A673 (cell line): ENCODE measurements at regions not wholly inside any gene's neighbourhood (a gene's known extent, or its start where the extent isn't known, plus 50 kb on each side); places are given as distances from the start of the nearest gene placed in this dataset.

Experiments used
- BruUV-seq: library from RNA; stranded (reverse); fragments of 400-500 nt; replicated peaks from 2 replicates; lab custom pipeline; 2021; lab: Mats Ljungman, UMichigan
- CTCF ChIA-PET: fragments of 300-600 bp; sonication (Branson Sonifier 250); formaldehyde crosslinking; loops from one replicate; lab custom pipeline; 2022; ENCODE audit warnings: antibody characterized with exemption; lab: Charles Lee
- POLR2A ChIA-PET: fragments of 300-600 bp; sonication (Branson Sonifier 250); formaldehyde crosslinking; loops from one replicate; lab custom pipeline; 2022; ENCODE audit warnings: antibody characterized with exemption; ENCODE audit not compliant: low non-redundant PET; lab: Charles Lee
- DNase-seq: peaks from one replicate; pipeline ENCODE4 v3.0.0-alpha.2; 2015; ENCODE audit warnings: low spot score
- H3K27ac ChIP-seq: fragments of 200-600 bp; sonication (generic); 2 replicates; pipeline ENCODE4 v1.5.1; 2016; ENCODE audit warnings: mixed run types, low read depth, mild to moderate bottlenecking, mixed read lengths, antibody characterized with exemption, low read length; ENCODE audit not compliant: poor library complexity, severe bottlenecking
- H3K27me3 ChIP-seq: fragments of 200-600 bp; sonication (generic); replicated peaks from 2 replicates; pipeline ENCODE4 v1.6.1; 2017; ENCODE audit warnings: mixed run types, low read depth, mild to moderate bottlenecking, mixed read lengths, antibody characterized with exemption, low read length; ENCODE audit not compliant: insufficient read depth, poor library complexity
- H3K36me3 ChIP-seq: fragments of 200-600 bp; sonication (generic); 2 replicates; pipeline ENCODE4 v1.6.1; 2016; ENCODE audit warnings: mixed run types, mild to moderate bottlenecking, mixed read lengths, antibody characterized with exemption, low read length; ENCODE audit not compliant: insufficient read depth, poor library complexity, severe bottlenecking
- H3K4me1 ChIP-seq: fragments of 200-600 bp; sonication (generic); 2 replicates; pipeline ENCODE4 v1.6.1; 2017; ENCODE audit warnings: mixed run types, mild to moderate bottlenecking, mixed read lengths, antibody characterized with exemption, low read length; ENCODE audit not compliant: insufficient read depth, poor library complexity, severe bottlenecking
- H3K4me3 ChIP-seq: fragments of 200-600 bp; sonication (generic); 2 replicates; pipeline ENCODE4 v1.5.1; 2016; ENCODE audit warnings: low read depth, mixed run types, mild to moderate bottlenecking, mixed read lengths, low read length; ENCODE audit not compliant: poor library complexity, severe bottlenecking
- H3K9me3 ChIP-seq: fragments of 200-600 bp; sonication (generic); 2 replicates; pipeline ENCODE4 v1.6.1; 2016; ENCODE audit warnings: mixed run types, low read depth, mild to moderate bottlenecking, mixed read lengths, antibody characterized with exemption, low read length; ENCODE audit not compliant: poor library complexity, severe bottlenecking
- CTCF ChIP-seq: fragments of 300-800, 200-600 bp; sonication (generic); conservative IDR thresholded peaks from 2 replicates; pipeline ENCODE4 v1.5.1; 2017; ENCODE audit warnings: low read depth, mild to moderate bottlenecking, antibody characterized with exemption, low read length, moderate library complexity, mixed read lengths
- EZH2 ChIP-seq: fragments of 200-600 bp; sonication (generic); IDR thresholded peaks from 2 replicates; pipeline ENCODE4 v1.6.1; 2017; ENCODE audit warnings: borderline replicate concordance, low read depth, mild to moderate bottlenecking, mixed read lengths, antibody characterized with exemption, low read length; ENCODE audit not compliant: poor library complexity, severe bottlenecking
- intact Hi-C: fragments of 100-400 bp; cut with micrococcal nuclease; formaldehyde crosslinking; loops from one replicate; pipeline ENCODE4 v1.10.0; 2022; ENCODE audit not compliant: unreplicated experiment

GRCh38 chr11:114942207-114942606 lies 263.9 kb downstream of the NXPE2 start:
- TF ChIP-seq EZH2 (no peak), CTCF (no peak)
- CTCF ChIA-PET: no interaction called here
- no peaks in the 10 kb centered on the region for H3K4me1 ChIP-seq
- POLR2A ChIA-PET: no interaction called here
- H3K27me3 ChIP-seq: no peaks in the 10 kb centered on the region
- BruUV-seq: no TSS peak
- no peaks in the 10 kb centered on the region for H3K36me3 ChIP-seq
- H3K27ac ChIP-seq: no peak overlapping the region
- intact Hi-C loops: no loop called here
- no peaks in the 10 kb centered on the region for H3K9me3 ChIP-seq
- no peak for DNase-seq
- no peak overlapping the region for H3K4me3 ChIP-seq

- Histone ChIP-seq H3K27ac (no peak overlapping the region), H3K36me3 (no peaks in the 10 kb centered on the region), H3K4me1 (no peaks in the 10 kb centered on the region), H3K9me3 (no peaks in the 10 kb centered on the region), H3K27me3 (no peaks in the 10 kb centered on the region), H3K4me3 (no peak overlapping the region)
- CTCF ChIA-PET: no interaction called here
- no peak for DNase-seq
- no TSS peak for BruUV-seq
- TF ChIP-seq CTCF (no peak), EZH2 (no peak)
- POLR2A ChIA-PET: no interaction called here
- intact Hi-C loops: no loop called here
These were observed 271.5 kb downstream of the NXPE2 start for GRCh38 chr11:114949614-114950351.

GRCh38 chr11:114953039-114953438 lies 274.7 kb downstream of the NXPE2 start:
- no peak overlapping the region for H3K27ac ChIP-seq
- CTCF ChIA-PET: no interaction called here
- H3K27me3 ChIP-seq: no peaks in the 10 kb centered on the region
- TF ChIP-seq CTCF (peak; percentile 29; the same call in 1 of the 2 replicates), EZH2 (no peak)
- no peak for DNase-seq
- H3K9me3 ChIP-seq: no peaks in the 10 kb centered on the region
- intact Hi-C loops: no loop called here
- H3K36me3 ChIP-seq: no peaks in the 10 kb centered on the region
- H3K4me1 ChIP-seq: no peaks in the 10 kb centered on the region
- no TSS peak for BruUV-seq
- POLR2A ChIA-PET: no interaction called here
- no peak overlapping the region for H3K4me3 ChIP-seq
